BJ (cell line): ENCODE measurements at regions not wholly inside any gene's neighbourhood (a gene's known extent, or its start where the extent isn't known, plus 50 kb on each side); places are given as distances from the start of the nearest gene placed in this dataset.

Experiments used
- CTCF ChIA-PET: fragments of 350-600 bp; formaldehyde crosslinking; extraction: SDS; loops from one replicate; lab custom pipeline; 2021; ENCODE audit warnings: antibody characterized with exemption, inconsistent platforms; lab: Yijun Ruan, JAX
- POLR2A ChIA-PET: fragments of 300-600 bp; sonication (Branson Sonifier 250); formaldehyde crosslinking; extraction: SDS; loops from one replicate; lab custom pipeline; 2021; ENCODE audit warnings: antibody characterized with exemption; lab: Charles Lee
- DNase-seq: peaks from one replicate; pipeline ENCODE4 v3.0.0-alpha.2; 2011; ENCODE audit warnings: low read depth
- H3K27me3 ChIP-seq: 2 replicates; pipeline ENCODE4 v1.6.0; 2011; ENCODE audit warnings: low read length; ENCODE audit not compliant: control insufficient read depth, insufficient read depth
- H3K36me3 ChIP-seq: 2 replicates; pipeline ENCODE4 v1.5.1; 2011; ENCODE audit warnings: low read length; ENCODE audit not compliant: control insufficient read depth, insufficient read depth
- H3K4me3 ChIP-seq: 2 replicates; pipeline ENCODE4 v1.5.1; 2011; ENCODE audit warnings: low read depth, mild to moderate bottlenecking, control low read depth, low read length
- TF ChIP-seq, protein P1 (sequence below): IDR thresholded peaks from 2 replicates; pipeline ENCODE4 v1.5.1; 2011; ENCODE audit warnings: low read depth, mild to moderate bottlenecking, control low read depth, inconsistent platforms, low read length, moderate library complexity; ENCODE audit not compliant: insufficient read depth

DNA sequence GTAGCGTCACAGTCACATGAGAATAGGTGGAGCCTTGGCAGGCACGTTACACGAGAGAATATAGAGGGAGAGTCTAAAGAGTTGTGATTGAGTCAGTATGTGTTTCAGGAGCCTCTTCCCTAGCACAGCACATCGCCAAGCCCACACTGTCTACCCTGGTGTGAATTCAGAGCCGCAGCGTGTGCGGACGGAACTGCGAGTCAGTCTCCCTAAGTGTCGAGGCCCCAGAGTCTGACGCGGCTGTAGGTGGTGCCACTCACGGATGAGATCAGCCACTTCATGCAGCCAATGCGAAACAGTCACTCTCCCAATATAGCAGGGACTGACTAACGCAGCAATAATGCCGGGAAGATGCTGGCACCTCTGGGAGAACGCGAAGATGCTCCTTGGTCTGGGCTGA lies 587.3 kb upstream of the ID2 start:
- H3K36me3 ChIP-seq, result no peaks in the 10 kb centered on the region
- DNase-seq, result no peak
- CTCF ChIA-PET, result no interaction called here
- TF ChIP-seq, protein P1, sequence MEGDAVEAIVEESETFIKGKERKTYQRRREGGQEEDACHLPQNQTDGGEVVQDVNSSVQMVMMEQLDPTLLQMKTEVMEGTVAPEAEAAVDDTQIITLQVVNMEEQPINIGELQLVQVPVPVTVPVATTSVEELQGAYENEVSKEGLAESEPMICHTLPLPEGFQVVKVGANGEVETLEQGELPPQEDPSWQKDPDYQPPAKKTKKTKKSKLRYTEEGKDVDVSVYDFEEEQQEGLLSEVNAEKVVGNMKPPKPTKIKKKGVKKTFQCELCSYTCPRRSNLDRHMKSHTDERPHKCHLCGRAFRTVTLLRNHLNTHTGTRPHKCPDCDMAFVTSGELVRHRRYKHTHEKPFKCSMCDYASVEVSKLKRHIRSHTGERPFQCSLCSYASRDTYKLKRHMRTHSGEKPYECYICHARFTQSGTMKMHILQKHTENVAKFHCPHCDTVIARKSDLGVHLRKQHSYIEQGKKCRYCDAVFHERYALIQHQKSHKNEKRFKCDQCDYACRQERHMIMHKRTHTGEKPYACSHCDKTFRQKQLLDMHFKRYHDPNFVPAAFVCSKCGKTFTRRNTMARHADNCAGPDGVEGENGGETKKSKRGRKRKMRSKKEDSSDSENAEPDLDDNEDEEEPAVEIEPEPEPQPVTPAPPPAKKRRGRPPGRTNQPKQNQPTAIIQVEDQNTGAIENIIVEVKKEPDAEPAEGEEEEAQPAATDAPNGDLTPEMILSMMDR, result no peak
- POLR2A ChIA-PET, result no interaction called here
- no peak overlapping the region for H3K4me3 ChIP-seq
- no peaks in the 10 kb centered on the region for H3K27me3 ChIP-seq

DNA sequence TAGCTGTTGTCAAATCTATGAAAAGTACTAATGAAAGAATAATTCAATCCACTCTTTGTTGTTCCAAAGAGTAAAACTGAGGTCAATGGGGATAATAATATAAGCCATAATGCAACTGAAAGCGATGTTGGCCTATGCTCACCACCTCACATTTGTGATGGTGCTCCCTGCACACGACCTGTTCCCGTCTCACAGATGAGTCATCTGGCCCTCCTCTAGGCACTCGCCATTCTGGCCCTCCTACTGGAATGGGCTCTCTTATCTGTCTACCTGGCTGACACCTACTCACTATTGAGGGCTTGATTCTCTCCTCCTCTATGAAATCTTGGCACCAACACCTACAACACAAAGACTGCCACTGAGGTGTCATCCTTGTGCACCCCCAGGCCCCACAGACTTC lies 585.9 kb upstream of the ID2 start:
- Histone ChIP-seq H3K4me3 (no peak overlapping the region), H3K27me3 (no peaks in the 10 kb centered on the region), H3K36me3 (no peaks in the 10 kb centered on the region)
- TF ChIP-seq, protein P1, result no peak
- ChIA-PET CTCF (no interaction called here), POLR2A (no interaction called here)
- no peak for DNase-seq

DNA sequence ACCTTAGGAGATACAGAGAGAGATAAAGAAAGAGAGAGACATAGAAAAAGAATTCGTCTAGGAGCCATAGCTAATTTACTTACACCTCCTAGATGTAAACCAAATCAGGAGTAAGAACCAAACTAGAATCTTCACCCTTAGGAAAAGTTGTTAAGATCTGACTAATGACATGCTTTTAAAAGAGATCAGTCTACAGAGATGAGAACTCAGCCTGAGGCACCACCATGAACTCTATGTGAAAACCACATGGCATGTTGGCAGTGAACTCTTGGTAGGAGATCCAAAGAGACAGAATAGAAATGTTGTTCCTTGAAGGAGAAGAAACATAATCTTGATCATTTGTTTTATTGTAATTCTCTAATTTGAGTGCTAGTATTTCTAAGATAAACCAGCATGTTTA lies 585.4 kb upstream of the ID2 start:
- ChIA-PET POLR2A (no interaction called here), CTCF (interaction anchor here (1.2 kb wide), 1 partner anchor 11 kb away, joined by 3 read pairs; no protein-coding TSS in a partner anchor)
- TF ChIP-seq, protein P1, result no peak
- Histone ChIP-seq H3K36me3 (no peaks in the 10 kb centered on the region), H3K27me3 (no peaks in the 10 kb centered on the region), H3K4me3 (no peak overlapping the region)
- no peak for DNase-seq

DNA sequence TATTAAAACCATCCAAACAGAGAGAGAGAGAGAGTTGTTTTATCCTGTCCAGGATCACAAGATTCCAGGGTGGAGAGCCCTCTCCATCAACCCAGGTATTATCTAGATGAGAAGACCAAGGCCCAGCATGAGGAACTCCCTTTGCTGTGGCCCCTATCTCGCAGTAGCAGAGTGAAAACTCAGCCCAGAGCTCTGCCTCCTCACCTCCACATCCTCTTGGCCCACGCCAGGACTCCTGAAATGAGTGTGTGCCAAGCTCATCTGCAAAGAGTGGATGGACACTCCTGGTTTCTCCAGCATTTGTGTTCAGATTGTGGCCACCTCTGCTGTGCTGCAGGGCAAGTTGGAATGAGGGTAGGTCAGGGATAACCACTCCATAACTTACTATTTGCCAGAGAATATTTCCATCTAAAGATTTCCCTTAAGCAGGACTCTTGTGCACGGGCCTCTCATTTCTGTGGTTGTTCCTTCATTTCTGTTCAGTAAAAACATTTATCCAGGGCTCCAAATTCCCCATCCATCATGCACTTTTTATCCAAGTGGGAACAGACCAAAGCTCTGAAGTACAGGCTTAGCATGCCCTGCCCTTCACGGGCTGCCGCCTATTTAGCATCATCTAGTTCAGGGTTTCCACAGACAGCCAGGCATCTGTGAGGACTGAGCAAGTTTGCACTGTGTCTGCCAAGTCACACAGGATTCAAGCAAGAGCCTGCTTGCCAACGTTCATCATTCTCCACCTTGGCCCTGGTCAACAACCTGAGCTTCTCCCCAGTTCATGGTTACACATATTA lies 583.2 kb upstream of the ID2 start:
- DNase-seq, result no peak
- Histone ChIP-seq H3K27me3 (no peaks in the 10 kb centered on the region), H3K36me3 (no peaks in the 10 kb centered on the region), H3K4me3 (no peak overlapping the region)
- POLR2A ChIA-PET, result no interaction called here
- TF ChIP-seq, protein P1, result no peak
- CTCF ChIA-PET, result interaction anchor here (2.3 kb wide), 1 partner anchor 11 kb away, joined by 5 read pairs; no protein-coding TSS in a partner anchor

DNA sequence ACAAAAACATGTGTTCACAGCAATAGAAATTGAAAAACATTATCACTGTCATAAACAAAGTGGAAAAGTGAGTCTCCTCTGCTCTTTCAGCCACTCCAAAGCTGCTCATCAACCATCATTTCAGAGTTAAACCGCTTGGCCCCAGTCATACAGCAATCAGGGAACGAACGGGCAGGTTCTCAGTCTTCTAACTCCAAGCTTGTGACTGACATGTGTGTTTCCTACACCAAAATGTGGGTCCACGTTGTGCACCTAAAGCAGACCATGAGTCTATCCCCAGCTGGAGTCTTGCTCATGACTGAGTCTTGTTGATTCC lies 582.6 kb upstream of the ID2 start:
- CTCF ChIA-PET, result interaction anchor here (2.3 kb wide), 1 partner anchor 12 kb away, joined by 5 read pairs; no protein-coding TSS in a partner anchor
- TF ChIP-seq, protein P1, result no peak
- DNase-seq, result no peak
- Histone ChIP-seq H3K36me3 (no peaks in the 10 kb centered on the region), H3K27me3 (no peaks in the 10 kb centered on the region), H3K4me3 (no peak overlapping the region)
- POLR2A ChIA-PET, result no interaction called here
